Activated naive CD4-positive, alpha-beta T cell treated with anti-CD3 and anti-CD28 coated beads for 36 hours (primary cell): ENCODE measurements at regions not wholly inside any gene's neighbourhood (a gene's known extent, or its start where the extent isn't known, plus 50 kb on each side); places are given as distances from the start of the nearest gene placed in this dataset.

ENCODE experiments used
- CTCF ChIA-PET: fragments of 350-600 bp; sonication (Branson Sonifier 250); formaldehyde crosslinking; loops from one replicate; lab custom pipeline; 2021; ENCODE audit warnings: antibody characterized with exemption; lab: Charles Lee
- DNase-seq: peaks from one replicate; pipeline ENCODE4 v3.0.0-alpha.2; 2020
- H3K27ac Mint-ChIP-seq: one replicate; pipeline ENCODE4 v1.8.0; 2021; ENCODE audit warnings: mild to moderate bottlenecking, mixed read lengths
- H3K27me3 Mint-ChIP-seq: one replicate; pipeline ENCODE4 v1.8.0; 2021; ENCODE audit warnings: low read depth, mixed read lengths
- H3K36me3 Mint-ChIP-seq: one replicate; pipeline ENCODE4 v1.8.0; 2021; ENCODE audit warnings: low read depth, mixed read lengths
- H3K4me1 Mint-ChIP-seq: one replicate; pipeline ENCODE4 v1.8.0; 2021; ENCODE audit warnings: low read depth, mixed read lengths
- H3K4me3 Mint-ChIP-seq: one replicate; pipeline ENCODE4 v1.8.0; 2021; ENCODE audit warnings: mild to moderate bottlenecking, moderate library complexity, mixed read lengths
- H3K9me3 Mint-ChIP-seq: one replicate; pipeline ENCODE4 v1.8.0; 2021; ENCODE audit warnings: mixed read lengths
- intact Hi-C: fragments of 100-400 bp; cut with micrococcal nuclease; formaldehyde crosslinking; loops from one replicate; pipeline ENCODE4 v1.15.1; 2023

GRCh38 chr2:4895371-4895770 lies 796.8 kb upstream of the SOX11 start:
- no peak overlapping the region for H3K4me3 Mint-ChIP-seq
- CTCF ChIA-PET: no interaction called here
- DNase-seq: no peak
- H3K27ac Mint-ChIP-seq: no peak overlapping the region
- no peaks in the 10 kb centered on the region for H3K9me3 Mint-ChIP-seq
- H3K36me3 Mint-ChIP-seq: no peaks in the 10 kb centered on the region
- intact Hi-C loops: no loop called here
- no peaks in the 10 kb centered on the region for H3K4me1 Mint-ChIP-seq
- no peaks in the 10 kb centered on the region for H3K27me3 Mint-ChIP-seq

GRCh38 chr2:4898706-4899105 lies 793.5 kb upstream of the SOX11 start:
- intact Hi-C loops: no loop called here
- H3K27me3 Mint-ChIP-seq: no peaks in the 10 kb centered on the region
- CTCF ChIA-PET: no interaction called here
- H3K4me1 Mint-ChIP-seq: no peaks in the 10 kb centered on the region
- H3K4me3 Mint-ChIP-seq: no peak overlapping the region
- no peaks in the 10 kb centered on the region for H3K9me3 Mint-ChIP-seq
- no peak overlapping the region for H3K27ac Mint-ChIP-seq
- DNase-seq: no peak
- no peaks in the 10 kb centered on the region for H3K36me3 Mint-ChIP-seq

- H3K9me3 Mint-ChIP-seq: no peaks in the 10 kb centered on the region
- H3K27ac Mint-ChIP-seq: no peak overlapping the region
- no peaks in the 10 kb centered on the region for H3K4me1 Mint-ChIP-seq
- intact Hi-C loops: no loop called here
- H3K4me3 Mint-ChIP-seq: no peak overlapping the region
- H3K36me3 Mint-ChIP-seq: no peaks in the 10 kb centered on the region
- CTCF ChIA-PET: no interaction called here
- H3K27me3 Mint-ChIP-seq: no peaks in the 10 kb centered on the region
- no peak for DNase-seq
Measured at GRCh38 chr2:4900242-4900641, 791.9 kb upstream of the SOX11 start.

GRCh38 chr2:4900861-4901770 lies 791.1 kb upstream of the SOX11 start:
- H3K27me3 Mint-ChIP-seq: no peaks in the 10 kb centered on the region
- intact Hi-C loops: no loop called here
- DNase-seq: no peak
- no peak overlapping the region for H3K27ac Mint-ChIP-seq
- CTCF ChIA-PET: no interaction called here
- H3K36me3 Mint-ChIP-seq: no peaks in the 10 kb centered on the region
- H3K9me3 Mint-ChIP-seq: no peaks in the 10 kb centered on the region
- no peak overlapping the region for H3K4me3 Mint-ChIP-seq
- H3K4me1 Mint-ChIP-seq: no peaks in the 10 kb centered on the region

GRCh38 chr2:4903656-4904348 lies 788.4 kb upstream of the SOX11 start:
- CTCF ChIA-PET: no interaction called here
- Mint-ChIP-seq H3K27me3 (no peaks in the 10 kb centered on the region), H3K27ac (no peak overlapping the region), H3K36me3 (no peaks in the 10 kb centered on the region), H3K4me1 (no peaks in the 10 kb centered on the region), H3K4me3 (no peak overlapping the region), H3K9me3 (peaks cover 1% of the 10 kb centered on the region)
- no peak for DNase-seq
- intact Hi-C loops: no loop called here

GRCh38 chr2:4908461-4908860 lies 783.7 kb upstream of the SOX11 start:
- no peaks in the 10 kb centered on the region for H3K36me3 Mint-ChIP-seq

GRCh38 chr2:4909346-4910009 lies 782.7 kb upstream of the SOX11 start:
- CTCF ChIA-PET: no interaction called here
- Mint-ChIP-seq H3K27me3 (no peaks in the 10 kb centered on the region), H3K9me3 (peaks cover 4% of the 10 kb centered on the region), H3K27ac (no peak overlapping the region), H3K4me1 (no peaks in the 10 kb centered on the region), H3K4me3 (no peak overlapping the region), H3K36me3 (no peaks in the 10 kb centered on the region)
- DNase-seq: no peak
- intact Hi-C loops: no loop called here

More at GRCh38 chr2:4908461-4908860, 783.7 kb upstream of the SOX11 start:
- peaks cover 4% of the 10 kb centered on the region for H3K9me3 Mint-ChIP-seq
- no peak overlapping the region for H3K27ac Mint-ChIP-seq
- CTCF ChIA-PET: no interaction called here
- intact Hi-C loops: no loop called here
- H3K27me3 Mint-ChIP-seq: no peaks in the 10 kb centered on the region
- DNase-seq: no peak
- H3K4me3 Mint-ChIP-seq: no peak overlapping the region
- H3K4me1 Mint-ChIP-seq: no peaks in the 10 kb centered on the region

GRCh38 chr2:4914036-4914435 lies 778.1 kb upstream of the SOX11 start:
- no peaks in the 10 kb centered on the region for H3K27me3 Mint-ChIP-seq
- H3K9me3 Mint-ChIP-seq: peaks cover 7% of the 10 kb centered on the region
- no peak for DNase-seq
- H3K36me3 Mint-ChIP-seq: no peaks in the 10 kb centered on the region
- CTCF ChIA-PET: no interaction called here
- intact Hi-C loops: no loop called here
- H3K4me1 Mint-ChIP-seq: no peaks in the 10 kb centered on the region
- H3K4me3 Mint-ChIP-seq: no peak overlapping the region
- H3K27ac Mint-ChIP-seq: no peak overlapping the region

GRCh38 chr2:4914551-4914950 lies 777.6 kb upstream of the SOX11 start:
- no peaks in the 10 kb centered on the region for H3K36me3 Mint-ChIP-seq
- no peak overlapping the region for H3K27ac Mint-ChIP-seq
- no peaks in the 10 kb centered on the region for H3K27me3 Mint-ChIP-seq
- no peak for DNase-seq
- H3K9me3 Mint-ChIP-seq: peaks cover 7% of the 10 kb centered on the region
- intact Hi-C loops: no loop called here
- H3K4me3 Mint-ChIP-seq: no peak overlapping the region
- CTCF ChIA-PET: no interaction called here
- no peaks in the 10 kb centered on the region for H3K4me1 Mint-ChIP-seq

- H3K4me1 Mint-ChIP-seq: no peaks in the 10 kb centered on the region
- H3K27ac Mint-ChIP-seq: no peak overlapping the region
- CTCF ChIA-PET: no interaction called here
- intact Hi-C loops: no loop called here
- no peaks in the 10 kb centered on the region for H3K36me3 Mint-ChIP-seq
- peaks cover 7% of the 10 kb centered on the region for H3K9me3 Mint-ChIP-seq
- DNase-seq: no peak
- no peaks in the 10 kb centered on the region for H3K27me3 Mint-ChIP-seq
- H3K4me3 Mint-ChIP-seq: no peak overlapping the region
Measured at GRCh38 chr2:4915357-4915756, 776.8 kb upstream of the SOX11 start.

GRCh38 chr2:4916094-4916493 lies 776.1 kb upstream of the SOX11 start:
- H3K9me3 Mint-ChIP-seq: peaks cover 7% of the 10 kb centered on the region
- no peak for DNase-seq
- intact Hi-C loops: no loop called here
- H3K36me3 Mint-ChIP-seq: no peaks in the 10 kb centered on the region
- H3K4me3 Mint-ChIP-seq: no peak overlapping the region
- H3K4me1 Mint-ChIP-seq: no peaks in the 10 kb centered on the region
- no peaks in the 10 kb centered on the region for H3K27me3 Mint-ChIP-seq
- no peak overlapping the region for H3K27ac Mint-ChIP-seq
- CTCF ChIA-PET: no interaction called here

GRCh38 chr2:4930704-4931103 lies 761.5 kb upstream of the SOX11 start:
- Mint-ChIP-seq H3K9me3 (no peaks in the 10 kb centered on the region), H3K27me3 (no peaks in the 10 kb centered on the region), H3K4me3 (no peak overlapping the region), H3K4me1 (no peaks in the 10 kb centered on the region), H3K27ac (no peak overlapping the region), H3K36me3 (no peaks in the 10 kb centered on the region)
- CTCF ChIA-PET: no interaction called here
- DNase-seq: no peak
- intact Hi-C loops: no loop called here
